ENCODE measurements at regions not wholly inside any gene's neighbourhood (a gene's known extent, or its start where the extent isn't known, plus 50 kb on each side); places are given as distances from the start of the nearest gene placed in this dataset.

- no peak for TF ChIP-seq POLR2A (IDR thresholded peaks at IDR 0.05)
- no peak for TF ChIP-seq CTCF (IDR thresholded peaks at IDR 0.05)
Measured at GRCh38 chr5:2899311-2899710, 147.8 kb upstream of the IRX2 start.

Data from thyroid gland (tissue), 4 donors.